ENCODE measurements at regions not wholly inside any gene's neighbourhood (a gene's known extent, or its start where the extent isn't known, plus 50 kb on each side); places are given as distances from the start of the nearest gene placed in this dataset.
"Not testable (repeated sequence)": the region's sequence is repeated elsewhere in the genome, so short reads cannot be mapped to it uniquely, and the experiment has no call there.

- TF ChIP-seq, protein P1, sequence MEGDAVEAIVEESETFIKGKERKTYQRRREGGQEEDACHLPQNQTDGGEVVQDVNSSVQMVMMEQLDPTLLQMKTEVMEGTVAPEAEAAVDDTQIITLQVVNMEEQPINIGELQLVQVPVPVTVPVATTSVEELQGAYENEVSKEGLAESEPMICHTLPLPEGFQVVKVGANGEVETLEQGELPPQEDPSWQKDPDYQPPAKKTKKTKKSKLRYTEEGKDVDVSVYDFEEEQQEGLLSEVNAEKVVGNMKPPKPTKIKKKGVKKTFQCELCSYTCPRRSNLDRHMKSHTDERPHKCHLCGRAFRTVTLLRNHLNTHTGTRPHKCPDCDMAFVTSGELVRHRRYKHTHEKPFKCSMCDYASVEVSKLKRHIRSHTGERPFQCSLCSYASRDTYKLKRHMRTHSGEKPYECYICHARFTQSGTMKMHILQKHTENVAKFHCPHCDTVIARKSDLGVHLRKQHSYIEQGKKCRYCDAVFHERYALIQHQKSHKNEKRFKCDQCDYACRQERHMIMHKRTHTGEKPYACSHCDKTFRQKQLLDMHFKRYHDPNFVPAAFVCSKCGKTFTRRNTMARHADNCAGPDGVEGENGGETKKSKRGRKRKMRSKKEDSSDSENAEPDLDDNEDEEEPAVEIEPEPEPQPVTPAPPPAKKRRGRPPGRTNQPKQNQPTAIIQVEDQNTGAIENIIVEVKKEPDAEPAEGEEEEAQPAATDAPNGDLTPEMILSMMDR (IDR thresholded peaks at IDR 0.05), result not testable (repeated sequence)
- TF ChIP-seq POLR2A (IDR thresholded peaks at IDR 0.05), result not testable (repeated sequence)
These were observed 92.9 kb upstream of the ZNF648 start for GRCh38 chr1:182154425-182154824.

Measured in heart left ventricle (tissue), 13 donors.